Glutamatergic neuron (in vitro differentiated cells): ENCODE measurements at regions not wholly inside any gene's neighbourhood (a gene's known extent, or its start where the extent isn't known, plus 50 kb on each side); places are given as distances from the start of the nearest gene placed in this dataset.

Experiments
- DNase-seq: peaks from one replicate; pipeline ENCODE4 v3.0.0; 2022
- H3K27ac Mint-ChIP-seq: one replicate; pipeline ENCODE4 v1.8.0; 2020; ENCODE audit warnings: mild to moderate bottlenecking, mixed read lengths, inconsistent platforms; ENCODE audit not compliant: unreplicated experiment
- H3K27me3 Mint-ChIP-seq: one replicate; pipeline ENCODE4 v1.8.0; 2020; ENCODE audit warnings: mild to moderate bottlenecking, moderate library complexity, mixed read lengths, inconsistent platforms; ENCODE audit not compliant: unreplicated experiment
- H3K36me3 Mint-ChIP-seq: one replicate; pipeline ENCODE4 v1.8.0; 2020; ENCODE audit warnings: mild to moderate bottlenecking, mixed read lengths, inconsistent platforms; ENCODE audit not compliant: unreplicated experiment
- H3K4me1 Mint-ChIP-seq: one replicate; pipeline ENCODE4 v1.8.0; 2020; ENCODE audit warnings: mild to moderate bottlenecking, low read depth, mixed read lengths, inconsistent platforms; ENCODE audit not compliant: unreplicated experiment
- H3K4me3 Mint-ChIP-seq: one replicate; pipeline ENCODE4 v1.8.0; 2020; ENCODE audit warnings: mild to moderate bottlenecking, mixed read lengths, inconsistent platforms; ENCODE audit not compliant: unreplicated experiment
- H3K9me3 Mint-ChIP-seq: one replicate; pipeline ENCODE4 v1.8.0; 2020; ENCODE audit warnings: mild to moderate bottlenecking, moderate library complexity, mixed read lengths, inconsistent platforms; ENCODE audit not compliant: unreplicated experiment
- CTCF ChIP-seq: fragments of 200-600 bp; sonication (generic); IDR thresholded peaks from one replicate; pipeline ENCODE4 v1.5.0; 2021; ENCODE audit not compliant: partially characterized antibody, unreplicated experiment

GRCh38 chr3:3237979-3238378 lies 58.5 kb upstream of the CRBN start:
- H3K4me3 Mint-ChIP-seq: no peak overlapping the region
- H3K27ac Mint-ChIP-seq: no peak overlapping the region
- TF ChIP-seq CTCF: no peak
- H3K9me3 Mint-ChIP-seq: no peaks in the 10 kb centered on the region
- H3K27me3 Mint-ChIP-seq: no peaks in the 10 kb centered on the region
- no peaks in the 10 kb centered on the region for H3K4me1 Mint-ChIP-seq
- H3K36me3 Mint-ChIP-seq: peaks cover 5% of the 10 kb centered on the region
- DNase-seq: no peak

- no peak for DNase-seq
- H3K9me3 Mint-ChIP-seq: no peaks in the 10 kb centered on the region
- no peaks in the 10 kb centered on the region for H3K4me1 Mint-ChIP-seq
- H3K36me3 Mint-ChIP-seq: peaks cover 3% of the 10 kb centered on the region
- no peak overlapping the region for H3K4me3 Mint-ChIP-seq
- no peaks in the 10 kb centered on the region for H3K27me3 Mint-ChIP-seq
- H3K27ac Mint-ChIP-seq: no peak overlapping the region
- no peak for TF ChIP-seq CTCF
Measured at GRCh38 chr3:3232251-3232650, 52.8 kb upstream of the CRBN start.
